Endothelial cell (in vitro differentiated cells): ENCODE measurements at regions not wholly inside any gene's neighbourhood (a gene's known extent, or its start where the extent isn't known, plus 50 kb on each side); places are given as distances from the start of the nearest gene placed in this dataset.

Experiments
- DNase-seq: peaks from one replicate; pipeline ENCODE4 v3.0.0; 2021; ENCODE audit warnings: low spot score
- H3K27ac Mint-ChIP-seq: one replicate; pipeline ENCODE4 v1.8.0; 2021; ENCODE audit warnings: mixed read lengths, inconsistent platforms; ENCODE audit not compliant: unreplicated experiment
- H3K27me3 Mint-ChIP-seq: one replicate; pipeline ENCODE4 v1.8.0; 2021; ENCODE audit warnings: mild to moderate bottlenecking, moderate library complexity, mixed read lengths, inconsistent platforms; ENCODE audit not compliant: unreplicated experiment
- H3K36me3 Mint-ChIP-seq: one replicate; pipeline ENCODE4 v1.8.0; 2021; ENCODE audit warnings: mild to moderate bottlenecking, low read depth, mixed read lengths, inconsistent platforms; ENCODE audit not compliant: unreplicated experiment
- H3K4me1 Mint-ChIP-seq: one replicate; pipeline ENCODE4 v1.8.0; 2021; ENCODE audit warnings: mild to moderate bottlenecking, mixed read lengths, inconsistent platforms; ENCODE audit not compliant: unreplicated experiment
- H3K4me3 Mint-ChIP-seq: one replicate; pipeline ENCODE4 v1.8.0; 2021; ENCODE audit warnings: mild to moderate bottlenecking, mixed read lengths, inconsistent platforms; ENCODE audit not compliant: unreplicated experiment
- H3K9me3 Mint-ChIP-seq: one replicate; pipeline ENCODE4 v1.8.0; 2021; ENCODE audit warnings: mixed read lengths, inconsistent platforms; ENCODE audit not compliant: unreplicated experiment
- CTCF ChIP-seq: fragments of 200-600 bp; sonication (generic); IDR thresholded peaks from one replicate; pipeline ENCODE4 v1.5.0; 2021; ENCODE audit warnings: antibody characterized with exemption; ENCODE audit not compliant: unreplicated experiment

- Mint-ChIP-seq H3K27me3 (peaks cover 2% of the 10 kb centered on the region), H3K4me3 (no peak overlapping the region), H3K27ac (no peak overlapping the region), H3K4me1 (no peaks in the 10 kb centered on the region), H3K9me3 (no peaks in the 10 kb centered on the region), H3K36me3 (no peaks in the 10 kb centered on the region)
- no peak for DNase-seq
- no peak for TF ChIP-seq CTCF
These were observed 246.2 kb downstream of the MRPL39 start for GRCh38 chr21:25361097-25361496.

- H3K9me3 Mint-ChIP-seq = no peaks in the 10 kb centered on the region
- no peaks in the 10 kb centered on the region for H3K36me3 Mint-ChIP-seq
- no peak overlapping the region for H3K27ac Mint-ChIP-seq
- no peak for DNase-seq
- H3K27me3 Mint-ChIP-seq = peaks cover 2% of the 10 kb centered on the region
- H3K4me3 Mint-ChIP-seq = no peak overlapping the region
- no peak for TF ChIP-seq CTCF
- no peaks in the 10 kb centered on the region for H3K4me1 Mint-ChIP-seq
These were observed 246.7 kb downstream of the MRPL39 start for GRCh38 chr21:25360593-25360992.

GRCh38 chr21:25359724-25360123 is 247.6 kb downstream of the MRPL39 start:
- Mint-ChIP-seq H3K27ac (no peak overlapping the region), H3K27me3 (peaks cover 2% of the 10 kb centered on the region), H3K9me3 (no peaks in the 10 kb centered on the region), H3K4me1 (no peaks in the 10 kb centered on the region), H3K4me3 (no peak overlapping the region), H3K36me3 (no peaks in the 10 kb centered on the region)
- no peak for TF ChIP-seq CTCF
- DNase-seq = no peak

- Mint-ChIP-seq H3K36me3 (no peaks in the 10 kb centered on the region), H3K4me3 (no peak overlapping the region), H3K9me3 (no peaks in the 10 kb centered on the region), H3K4me1 (no peaks in the 10 kb centered on the region), H3K27me3 (no peaks in the 10 kb centered on the region), H3K27ac (no peak overlapping the region)
- peak; percentile 60 for TF ChIP-seq CTCF
- peak; percentile 31 for DNase-seq
These were observed 257.2 kb downstream of the MRPL39 start for GRCh38 chr21:25350056-25350455.

GRCh38 chr21:25343774-25344545 is 263.3 kb downstream of the MRPL39 start:
- Mint-ChIP-seq H3K27ac (no peak overlapping the region), H3K27me3 (no peaks in the 10 kb centered on the region), H3K36me3 (no peaks in the 10 kb centered on the region), H3K4me1 (no peaks in the 10 kb centered on the region), H3K9me3 (no peaks in the 10 kb centered on the region), H3K4me3 (no peak overlapping the region)
- DNase-seq = no peak
- TF ChIP-seq CTCF = no peak
